Neural cell (in vitro differentiated cells): ENCODE measurements at regions not wholly inside any gene's neighbourhood (a gene's known extent, or its start where the extent isn't known, plus 50 kb on each side); places are given as distances from the start of the nearest gene placed in this dataset.

ENCODE experiments used
- H2AFZ ChIP-seq: fragments of 200-600, 300-800 bp; sonication (generic), shearing (Covaris generic); 2 replicates; pipeline ENCODE4 v1.6.0; 2014; ENCODE audit warnings: low read depth, mild to moderate bottlenecking, antibody characterized with exemption, low read length, moderate library complexity
- H3F3A ChIP-seq: fragments of 200-600 bp; shearing (Covaris generic); 2 replicates; pipeline ENCODE4 v1.6.1; 2016; ENCODE audit warnings: mild to moderate bottlenecking, moderate library complexity, mixed read lengths, antibody characterized with exemption, low read length; ENCODE audit not compliant: insufficient read depth, poor library complexity, severe bottlenecking
- H3K27ac ChIP-seq: fragments of 200-600, 300-800 bp; sonication (generic), shearing (Covaris generic); 2 replicates; pipeline ENCODE4 v1.5.1; 2014; ENCODE audit warnings: mild to moderate bottlenecking, low read length, moderate library complexity
- H3K27me3 ChIP-seq: fragments of 300-800, 200-600 bp; sonication (generic), shearing (Covaris generic); 2 replicates; pipeline ENCODE4 v1.6.0; 2014; ENCODE audit warnings: mild to moderate bottlenecking, low read depth, low read length, moderate library complexity; ENCODE audit not compliant: insufficient read depth
- H3K36me3 ChIP-seq: fragments of 300-800, 200-600 bp; sonication (generic), shearing (Covaris generic); 2 replicates; pipeline ENCODE4 v1.5.1; 2014; ENCODE audit warnings: mild to moderate bottlenecking, antibody characterized with exemption, low read length, moderate library complexity; ENCODE audit not compliant: insufficient read depth
- H3K4me2 ChIP-seq: fragments of 300-800, 200-600 bp; sonication (generic), shearing (Covaris generic); 2 replicates; pipeline ENCODE4 v1.6.0; 2014; ENCODE audit warnings: mild to moderate bottlenecking, low read length
- H3K4me3 ChIP-seq: fragments of 300-800, 200-600 bp; sonication (generic), shearing (Covaris generic); 2 replicates; pipeline ENCODE4 v1.5.1; 2014; ENCODE audit warnings: mild to moderate bottlenecking, low read length, moderate library complexity
- H3K79me2 ChIP-seq: fragments of 200-600 bp; shearing (Covaris generic); replicated peaks from 2 replicates; pipeline ENCODE4 v1.6.0; 2014; ENCODE audit warnings: mild to moderate bottlenecking, low read length, moderate library complexity; ENCODE audit not compliant: insufficient read depth
- H3K9ac ChIP-seq: fragments of 300-800, 200-600 bp; sonication (generic), shearing (Covaris generic); 2 replicates; pipeline ENCODE4 v1.6.1; 2016; ENCODE audit warnings: mild to moderate bottlenecking, low read length, mixed read lengths
- H3K9me2 ChIP-seq: fragments of 200-600 bp; shearing (Covaris generic); 2 replicates; pipeline ENCODE4 v1.6.1; 2016; ENCODE audit warnings: mild to moderate bottlenecking, low read length, mixed read lengths; ENCODE audit not compliant: insufficient read depth
- H3K9me3 ChIP-seq: fragments of 200-600, 300-800 bp; sonication (generic), shearing (Covaris generic); 2 replicates; pipeline ENCODE4 v1.6.1; 2016; ENCODE audit warnings: mild to moderate bottlenecking, mixed run types, low read length, moderate library complexity, mixed read lengths
- H4K20me1 ChIP-seq: fragments of 200-600 bp; shearing (Covaris generic); 2 replicates; pipeline ENCODE4 v1.6.1; 2016; ENCODE audit warnings: mild to moderate bottlenecking, mixed run types; ENCODE audit not compliant: insufficient read depth
- EP300 ChIP-seq: fragments of 450-650 bp; conservative IDR thresholded peaks from 2 replicates; pipeline ENCODE4 v1.6.1; 2014; ENCODE audit warnings: antibody characterized with exemption, mild to moderate bottlenecking, moderate library complexity; ENCODE audit not compliant: poor library complexity, severe bottlenecking
- EZH2 ChIP-seq: fragments of 200-600, 300-800 bp; shearing (Covaris generic), sonication (generic); IDR thresholded peaks from 2 replicates; pipeline ENCODE4 v1.6.1; 2014; ENCODE audit warnings: antibody characterized with exemption, low read length, borderline replicate concordance, mild to moderate bottlenecking; ENCODE audit not compliant: insufficient read depth, poor library complexity, severe bottlenecking
- MXI1 ChIP-seq: fragments of 450-650 bp; conservative IDR thresholded peaks from 2 replicates; pipeline ENCODE4 v1.6.1; 2014; ENCODE audit warnings: antibody characterized with exemption, mild to moderate bottlenecking; ENCODE audit not compliant: poor library complexity, severe bottlenecking
- POLR2AphosphoS5 ChIP-seq: IDR thresholded peaks from 2 replicates; pipeline ENCODE4 v1.6.1; 2012
- RAD21 ChIP-seq: fragments of 450-650 bp; conservative IDR thresholded peaks from 2 replicates; pipeline ENCODE4 v1.6.1; 2014; ENCODE audit warnings: antibody characterized with exemption, mild to moderate bottlenecking, moderate library complexity
- SMC3 ChIP-seq: fragments of 450-650 bp; conservative IDR thresholded peaks from 2 replicates; pipeline ENCODE4 v1.6.1; 2014; ENCODE audit warnings: antibody characterized with exemption, mild to moderate bottlenecking, moderate library complexity; ENCODE audit not compliant: poor library complexity
- TAF1 ChIP-seq: IDR thresholded peaks from 2 replicates; pipeline ENCODE4 v1.6.1; 2012; ENCODE audit warnings: low read depth
- TF ChIP-seq, protein P1 (sequence below): IDR thresholded peaks from 2 replicates; pipeline ENCODE4 v1.6.1; 2012; ENCODE audit warnings: borderline replicate concordance
- TF ChIP-seq, protein P2 (sequence below): fragments of 450-650 bp; IDR thresholded peaks from 2 replicates; pipeline ENCODE4 v1.5.1; 2014; ENCODE audit warnings: antibody characterized with exemption, mild to moderate bottlenecking, moderate library complexity; ENCODE audit not compliant: poor library complexity, severe bottlenecking

DNA sequence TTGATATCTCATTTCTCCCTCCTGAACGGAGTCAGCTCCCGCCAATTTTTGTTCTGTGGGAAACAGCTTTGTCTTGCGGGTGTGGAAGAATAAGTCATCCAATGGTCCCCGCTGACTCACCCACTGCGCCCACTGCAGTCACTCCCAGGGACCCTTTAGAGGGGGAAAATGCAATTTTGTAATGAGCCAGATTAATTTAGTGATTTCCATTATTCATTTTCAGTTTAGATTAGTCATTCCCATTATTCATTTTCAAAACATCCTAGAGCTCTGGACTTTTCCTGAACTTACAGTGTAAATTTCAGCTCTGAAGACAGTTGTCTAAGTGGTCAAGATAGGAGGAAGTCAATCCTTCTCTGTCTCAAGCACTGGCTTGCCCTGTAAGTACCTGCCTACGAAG lies 154.9 kb upstream of the TMEM72 start:
- no peaks in the 10 kb centered on the region for H3K79me2 ChIP-seq
- no peaks in the 10 kb centered on the region for H3F3A ChIP-seq
- H3K27me3 ChIP-seq: no peaks in the 10 kb centered on the region
- TF ChIP-seq, protein P1, sequence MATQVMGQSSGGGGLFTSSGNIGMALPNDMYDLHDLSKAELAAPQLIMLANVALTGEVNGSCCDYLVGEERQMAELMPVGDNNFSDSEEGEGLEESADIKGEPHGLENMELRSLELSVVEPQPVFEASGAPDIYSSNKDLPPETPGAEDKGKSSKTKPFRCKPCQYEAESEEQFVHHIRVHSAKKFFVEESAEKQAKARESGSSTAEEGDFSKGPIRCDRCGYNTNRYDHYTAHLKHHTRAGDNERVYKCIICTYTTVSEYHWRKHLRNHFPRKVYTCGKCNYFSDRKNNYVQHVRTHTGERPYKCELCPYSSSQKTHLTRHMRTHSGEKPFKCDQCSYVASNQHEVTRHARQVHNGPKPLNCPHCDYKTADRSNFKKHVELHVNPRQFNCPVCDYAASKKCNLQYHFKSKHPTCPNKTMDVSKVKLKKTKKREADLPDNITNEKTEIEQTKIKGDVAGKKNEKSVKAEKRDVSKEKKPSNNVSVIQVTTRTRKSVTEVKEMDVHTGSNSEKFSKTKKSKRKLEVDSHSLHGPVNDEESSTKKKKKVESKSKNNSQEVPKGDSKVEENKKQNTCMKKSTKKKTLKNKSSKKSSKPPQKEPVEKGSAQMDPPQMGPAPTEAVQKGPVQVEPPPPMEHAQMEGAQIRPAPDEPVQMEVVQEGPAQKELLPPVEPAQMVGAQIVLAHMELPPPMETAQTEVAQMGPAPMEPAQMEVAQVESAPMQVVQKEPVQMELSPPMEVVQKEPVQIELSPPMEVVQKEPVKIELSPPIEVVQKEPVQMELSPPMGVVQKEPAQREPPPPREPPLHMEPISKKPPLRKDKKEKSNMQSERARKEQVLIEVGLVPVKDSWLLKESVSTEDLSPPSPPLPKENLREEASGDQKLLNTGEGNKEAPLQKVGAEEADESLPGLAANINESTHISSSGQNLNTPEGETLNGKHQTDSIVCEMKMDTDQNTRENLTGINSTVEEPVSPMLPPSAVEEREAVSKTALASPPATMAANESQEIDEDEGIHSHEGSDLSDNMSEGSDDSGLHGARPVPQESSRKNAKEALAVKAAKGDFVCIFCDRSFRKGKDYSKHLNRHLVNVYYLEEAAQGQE: no peak
- TF ChIP-seq EP300 (no peak), MXI1 (no peak), POLR2AphosphoS5 (no peak), TAF1 (no peak), RAD21 (no peak), SMC3 (no peak), EZH2 (no peak)
- TF ChIP-seq, protein P2, sequence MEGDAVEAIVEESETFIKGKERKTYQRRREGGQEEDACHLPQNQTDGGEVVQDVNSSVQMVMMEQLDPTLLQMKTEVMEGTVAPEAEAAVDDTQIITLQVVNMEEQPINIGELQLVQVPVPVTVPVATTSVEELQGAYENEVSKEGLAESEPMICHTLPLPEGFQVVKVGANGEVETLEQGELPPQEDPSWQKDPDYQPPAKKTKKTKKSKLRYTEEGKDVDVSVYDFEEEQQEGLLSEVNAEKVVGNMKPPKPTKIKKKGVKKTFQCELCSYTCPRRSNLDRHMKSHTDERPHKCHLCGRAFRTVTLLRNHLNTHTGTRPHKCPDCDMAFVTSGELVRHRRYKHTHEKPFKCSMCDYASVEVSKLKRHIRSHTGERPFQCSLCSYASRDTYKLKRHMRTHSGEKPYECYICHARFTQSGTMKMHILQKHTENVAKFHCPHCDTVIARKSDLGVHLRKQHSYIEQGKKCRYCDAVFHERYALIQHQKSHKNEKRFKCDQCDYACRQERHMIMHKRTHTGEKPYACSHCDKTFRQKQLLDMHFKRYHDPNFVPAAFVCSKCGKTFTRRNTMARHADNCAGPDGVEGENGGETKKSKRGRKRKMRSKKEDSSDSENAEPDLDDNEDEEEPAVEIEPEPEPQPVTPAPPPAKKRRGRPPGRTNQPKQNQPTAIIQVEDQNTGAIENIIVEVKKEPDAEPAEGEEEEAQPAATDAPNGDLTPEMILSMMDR: no peak
- no peaks in the 10 kb centered on the region for H3K36me3 ChIP-seq
- H3K4me3 ChIP-seq: no peak overlapping the region
- no peak overlapping the region for H3K9ac ChIP-seq
- H3K4me2 ChIP-seq: no peak overlapping the region
- H3K9me2 ChIP-seq: no peaks in the 10 kb centered on the region
- H3K9me3 ChIP-seq: no peaks in the 10 kb centered on the region
- no peak overlapping the region for H2AFZ ChIP-seq
- no peaks in the 10 kb centered on the region for H4K20me1 ChIP-seq
- no peak overlapping the region for H3K27ac ChIP-seq

DNA sequence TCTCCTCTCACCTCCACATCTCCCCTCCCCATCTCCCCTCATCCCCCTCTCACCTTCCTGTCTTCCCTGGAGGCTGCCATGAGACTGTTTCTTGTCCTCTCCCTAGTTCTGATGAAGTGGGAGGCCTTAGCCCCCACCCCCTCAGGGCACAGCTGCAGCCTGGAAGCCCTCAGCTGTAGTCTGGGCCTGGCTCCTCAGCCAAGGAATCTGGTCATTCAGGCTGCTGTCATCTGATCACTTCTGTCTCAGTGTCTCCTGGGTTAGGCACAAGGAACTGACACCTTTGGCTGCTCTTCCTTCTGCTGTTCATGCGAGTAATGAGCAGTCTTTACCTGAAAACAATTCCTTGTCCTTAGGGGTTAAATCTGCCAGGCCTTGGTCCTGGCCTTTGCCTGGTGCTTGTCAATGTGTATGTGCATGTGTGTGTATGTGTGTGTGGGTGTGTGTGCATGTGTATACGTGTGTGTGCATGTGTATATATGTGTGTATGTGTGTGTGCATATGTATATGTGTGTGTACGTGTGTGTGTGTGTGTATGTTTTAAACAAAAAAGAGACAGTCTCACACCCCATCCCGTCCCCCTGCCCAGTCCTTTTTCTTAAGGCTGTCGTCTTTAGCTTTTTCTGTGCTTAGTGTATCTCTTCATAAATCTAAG lies 153.5 kb upstream of the TMEM72 start:
- H3K4me2 ChIP-seq: no peak overlapping the region
- no peaks in the 10 kb centered on the region for H3K36me3 ChIP-seq
- H2AFZ ChIP-seq: no peak overlapping the region
- H3K27me3 ChIP-seq: no peaks in the 10 kb centered on the region
- TF ChIP-seq, protein P2: no peak
- no peak for TF ChIP-seq EZH2
- TF ChIP-seq, protein P1: no peak
- no peak for TF ChIP-seq EP300
- no peak for TF ChIP-seq SMC3
- TF ChIP-seq RAD21: no peak
- TF ChIP-seq TAF1: no peak
- no peaks in the 10 kb centered on the region for H3K79me2 ChIP-seq
- H3F3A ChIP-seq: no peaks in the 10 kb centered on the region
- no peak overlapping the region for H3K27ac ChIP-seq
- H4K20me1 ChIP-seq: no peaks in the 10 kb centered on the region
- H3K9me3 ChIP-seq: no peaks in the 10 kb centered on the region
- no peaks in the 10 kb centered on the region for H3K9me2 ChIP-seq
- no peak overlapping the region for H3K4me3 ChIP-seq
- no peak overlapping the region for H3K9ac ChIP-seq
